Stimulated activated CD4-positive, alpha-beta T cell treated with anti-CD3 and anti-CD28 coated beads, TNF-alpha, amount 100 ng/mL, for 48 hours (primary cell): ENCODE measurements at regions not wholly inside any gene's neighbourhood (a gene's known extent, or its start where the extent isn't known, plus 50 kb on each side); places are given as distances from the start of the nearest gene placed in this dataset.

Source experiments
- DNase-seq, 3 donors: peaks; one replicate each; pipeline ENCODE4 v3.0.0-alpha.2; 2020; ENCODE audit warnings: low read depth in 3 of 3

DNA sequence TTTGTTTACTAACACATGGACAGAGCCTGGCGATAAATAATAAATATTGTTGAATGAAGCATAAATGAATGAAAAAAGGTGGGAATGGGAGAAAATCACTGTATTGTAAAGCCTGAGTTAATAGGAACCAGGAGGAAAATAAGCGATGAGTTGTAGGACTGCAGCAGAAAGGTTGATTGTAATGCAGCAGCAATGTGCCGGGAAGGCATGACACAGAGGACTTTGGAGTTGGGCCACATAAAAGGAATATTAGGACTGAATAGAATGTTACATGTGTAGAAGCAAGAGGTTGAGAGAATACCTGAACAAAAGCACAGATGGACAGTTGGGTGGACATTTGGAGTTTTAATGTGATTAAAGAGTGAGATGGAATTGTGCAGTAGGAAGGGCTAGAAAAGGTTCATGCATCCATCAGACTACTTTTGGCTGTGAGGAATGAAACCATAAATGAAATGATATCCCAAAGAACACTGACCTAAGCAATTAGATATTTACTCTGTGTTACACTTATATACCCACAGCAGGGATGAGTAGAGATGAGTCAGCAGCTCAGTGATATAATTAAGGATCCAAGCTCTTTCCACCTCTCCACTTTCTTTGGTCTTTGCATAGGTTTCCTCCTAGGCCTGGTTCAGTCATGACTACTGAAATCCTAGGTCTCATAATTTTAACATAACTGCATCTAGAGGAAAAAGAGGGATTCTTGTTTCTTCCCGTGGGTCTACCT lies 55.4 kb downstream of the CCER1 start:
- DNase-seq, result no peak

- DNase-seq, result no peak
Observed at GRCh38 chr12:90897986-90898385, 57.0 kb downstream of the CCER1 start.

GRCh38 chr12:90897316-90897715 lies 57.7 kb downstream of the CCER1 start:
- no peak for DNase-seq

- no peak for DNase-seq
Observed at GRCh38 chr12:90896821-90897220, 58.2 kb downstream of the CCER1 start.

DNA sequence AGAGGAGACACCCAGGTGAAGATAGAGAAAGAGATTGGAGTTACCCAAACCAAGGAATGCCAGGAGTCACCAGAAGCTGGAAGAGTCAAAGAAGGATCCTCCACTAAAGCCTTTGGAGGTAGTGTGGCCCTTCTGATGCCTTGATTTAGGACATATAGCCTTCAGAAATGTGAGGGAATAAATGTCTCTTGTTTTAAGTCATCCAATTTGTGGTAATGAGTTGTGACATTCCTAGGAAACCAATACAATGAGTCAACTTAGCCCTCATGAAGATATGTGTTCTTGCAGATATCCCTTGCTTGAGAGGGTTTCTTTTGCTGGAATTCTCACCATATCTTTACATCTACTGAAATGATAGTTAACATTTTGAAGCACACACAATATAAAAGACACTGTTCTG lies 58.8 kb downstream of the CCER1 start:
- DNase-seq, result no peak

GRCh38 chr12:90888316-90888715 lies 66.7 kb downstream of the CCER1 start:
- DNase-seq, result no peak

DNA sequence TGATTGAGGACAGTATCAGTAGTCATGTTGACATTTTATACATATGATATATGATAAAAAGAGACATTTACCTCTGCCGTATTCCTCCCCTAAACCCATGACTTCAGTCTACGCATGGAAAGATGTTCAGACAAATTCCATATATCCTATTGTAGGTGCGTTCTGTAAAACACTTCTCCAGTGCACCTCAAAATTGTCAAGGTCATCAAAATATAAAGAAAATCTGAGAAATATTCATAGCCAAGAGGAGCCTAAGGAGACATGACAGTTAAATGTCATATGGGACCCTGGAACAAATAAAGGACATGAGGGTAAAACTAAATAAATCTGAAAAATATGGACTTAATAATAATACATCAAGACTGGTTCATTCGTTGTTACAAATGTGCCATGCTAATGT lies 71.5 kb downstream of the CCER1 start:
- no peak for DNase-seq

GRCh38 chr12:90871726-90872096 lies 83.3 kb downstream of the CCER1 start:
- no peak for DNase-seq

DNA sequence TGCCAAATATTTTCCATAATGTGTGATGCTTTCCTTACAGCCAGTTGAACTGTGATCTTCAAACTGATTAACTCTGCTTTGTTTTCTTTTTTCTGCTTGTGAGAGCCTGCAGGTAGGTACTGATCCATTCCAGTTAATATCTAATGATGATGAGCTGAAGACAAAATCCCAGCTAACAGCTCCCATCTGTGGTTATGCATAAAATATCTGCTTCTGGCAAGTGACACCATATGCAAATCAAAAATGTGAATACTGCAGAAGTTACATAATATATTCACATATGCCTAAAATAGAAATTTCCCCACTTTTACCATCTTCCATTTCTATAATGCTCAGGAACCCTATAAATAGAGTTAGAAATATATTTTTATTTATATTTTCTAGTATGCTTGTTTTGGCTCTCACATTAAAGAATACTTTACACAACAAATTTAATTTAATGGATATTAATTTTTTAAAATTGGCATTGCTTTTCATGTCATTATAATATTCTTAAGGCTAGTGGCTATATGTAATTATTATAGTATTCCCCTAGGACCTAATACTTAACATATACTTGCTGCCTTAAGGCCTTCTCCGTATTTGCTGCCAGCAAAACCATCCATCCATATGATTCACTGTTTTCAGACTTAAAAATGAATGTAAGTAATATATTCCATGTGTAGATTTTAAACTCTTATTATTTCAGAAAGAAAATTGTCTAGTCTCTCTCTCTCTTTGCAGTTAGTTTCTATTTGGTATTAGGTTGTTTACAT lies 83.8 kb downstream of the CCER1 start:
- DNase-seq, result no peak

- no peak for DNase-seq
Observed at GRCh38 chr12:90868626-90869025, 86.3 kb downstream of the CCER1 start.

- no peak for DNase-seq
Observed at GRCh38 chr12:90859591-90859990, 95.4 kb downstream of the CCER1 start.

DNA sequence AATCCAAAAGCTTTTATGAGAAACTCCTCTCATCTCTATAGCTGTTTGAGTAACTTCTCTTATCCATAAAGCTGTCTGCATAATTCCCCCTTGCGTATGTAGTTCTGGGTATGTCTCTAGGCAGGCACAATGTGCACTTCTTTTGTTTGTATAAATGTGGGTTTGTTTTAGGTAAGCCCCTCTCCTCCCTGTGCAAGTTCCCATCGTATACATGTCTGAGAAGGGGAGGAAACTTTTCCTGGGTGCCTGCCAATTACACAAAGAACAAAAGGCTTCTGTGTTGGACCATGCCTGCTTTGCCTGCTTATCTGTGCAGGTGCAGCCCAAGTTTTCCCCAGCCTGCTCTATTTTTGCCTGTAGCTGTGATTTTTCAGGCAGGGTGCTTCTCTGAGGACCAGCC lies 96.7 kb downstream of the CCER1 start:
- no peak for DNase-seq

DNA sequence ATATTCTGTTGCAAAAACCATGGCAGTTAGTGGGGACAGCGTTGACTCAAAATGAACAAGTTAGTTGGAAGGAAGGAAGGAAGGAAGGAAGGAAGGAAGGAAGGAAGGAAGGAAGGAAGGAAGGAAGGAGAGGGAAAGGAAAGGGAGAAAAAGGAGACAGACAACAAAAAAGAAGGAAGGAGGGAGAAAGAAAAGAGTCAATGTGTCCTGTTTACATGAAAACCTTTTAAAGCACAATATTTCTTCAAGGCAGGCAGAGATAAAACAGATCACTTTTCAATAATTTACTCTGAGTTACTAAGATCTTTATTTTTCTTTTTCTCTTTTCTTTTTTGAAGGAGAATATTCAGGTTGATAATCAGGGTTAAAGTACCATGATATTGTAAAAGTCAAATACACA lies 99.4 kb downstream of the CCER1 start:
- no peak for DNase-seq

- peak in 1 of 3 donors; percentile 9 for DNase-seq
Observed at GRCh38 chr12:90854136-90854689, 100.8 kb downstream of the CCER1 start.

GRCh38 chr12:90851800-90852718 lies 102.9 kb downstream of the CCER1 start:
- DNase-seq, result no peak

DNA sequence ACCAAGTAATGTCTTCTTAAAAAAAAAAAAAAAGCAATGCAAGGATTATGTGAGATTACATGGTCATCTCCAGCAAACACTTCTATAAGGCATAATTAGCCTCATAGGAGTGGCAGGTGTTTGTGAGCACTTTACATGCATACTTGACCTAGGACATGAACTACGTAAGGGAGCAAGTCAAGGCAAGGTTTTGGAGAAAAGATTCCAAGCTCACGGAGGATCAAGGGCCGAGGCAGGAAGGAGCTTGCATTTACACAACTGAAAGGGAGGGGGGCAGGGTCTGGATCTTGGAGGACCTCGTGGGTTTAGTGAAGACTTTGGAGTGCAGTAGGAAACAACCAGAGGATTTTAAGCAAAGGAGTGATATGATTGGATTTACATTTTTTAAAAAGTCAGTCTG lies 112.5 kb downstream of the CCER1 start:
- DNase-seq, result no peak

GRCh38 chr12:90841336-90841735 lies 113.6 kb downstream of the CCER1 start:
- no peak for DNase-seq

GRCh38 chr12:90839346-90839745 lies 115.6 kb downstream of the CCER1 start:
- DNase-seq, result no peak

- no peak for DNase-seq
Observed at GRCh38 chr12:90836689-90837088, 118.3 kb downstream of the CCER1 start.

DNA sequence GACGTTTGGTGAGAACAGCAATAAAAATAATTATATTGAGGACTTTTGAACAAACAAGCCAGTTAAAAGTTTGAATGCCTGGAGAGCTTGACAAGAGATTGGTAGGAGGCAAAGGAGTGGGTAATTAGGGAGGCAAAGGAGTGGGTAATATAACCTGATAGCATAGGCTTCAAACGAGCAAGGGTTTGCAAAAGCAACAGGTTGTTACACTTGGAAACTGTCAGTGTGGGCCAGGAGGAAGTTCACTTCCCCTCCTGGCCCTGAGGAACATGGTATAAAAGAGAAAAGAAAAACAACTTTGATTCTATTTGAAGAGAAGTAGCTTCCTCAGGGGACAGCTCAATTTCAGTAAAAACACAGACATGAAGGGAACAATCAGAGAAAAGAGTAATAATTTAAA lies 121.7 kb downstream of the CCER1 start:
- DNase-seq, result no peak

GRCh38 chr12:90832427-90832826 lies 122.5 kb downstream of the CCER1 start:
- DNase-seq, result no peak

DNA sequence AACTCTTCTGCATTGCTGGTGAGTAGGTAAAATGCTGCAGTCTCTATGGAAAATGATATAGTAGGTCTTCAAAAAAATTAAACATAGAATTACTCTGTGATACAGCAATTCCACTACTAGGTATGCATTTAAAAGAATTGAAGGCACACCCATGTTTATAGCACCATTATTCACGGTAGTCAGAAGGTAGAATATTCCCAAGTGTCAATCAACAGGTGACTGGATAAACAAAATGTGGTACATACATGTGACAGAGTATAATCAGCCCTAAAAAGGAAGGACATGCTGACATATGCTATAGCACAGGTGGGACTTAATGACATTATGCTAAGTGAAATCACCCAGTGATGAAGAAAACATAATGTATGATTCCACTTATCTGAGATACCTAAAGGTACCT lies 123.3 kb downstream of the CCER1 start:
- DNase-seq, result no peak
